Activated gamma-delta T cell treated with Interleukin-2 at 50 U/mL for 16 hours (primary cell): ENCODE measurements at regions not wholly inside any gene's neighbourhood (a gene's known extent, or its start where the extent isn't known, plus 50 kb on each side); places are given as distances from the start of the nearest gene placed in this dataset.

Source experiments
- DNase-seq: peaks from one replicate; pipeline ENCODE4 v3.0.0-alpha.2; 2020

DNA sequence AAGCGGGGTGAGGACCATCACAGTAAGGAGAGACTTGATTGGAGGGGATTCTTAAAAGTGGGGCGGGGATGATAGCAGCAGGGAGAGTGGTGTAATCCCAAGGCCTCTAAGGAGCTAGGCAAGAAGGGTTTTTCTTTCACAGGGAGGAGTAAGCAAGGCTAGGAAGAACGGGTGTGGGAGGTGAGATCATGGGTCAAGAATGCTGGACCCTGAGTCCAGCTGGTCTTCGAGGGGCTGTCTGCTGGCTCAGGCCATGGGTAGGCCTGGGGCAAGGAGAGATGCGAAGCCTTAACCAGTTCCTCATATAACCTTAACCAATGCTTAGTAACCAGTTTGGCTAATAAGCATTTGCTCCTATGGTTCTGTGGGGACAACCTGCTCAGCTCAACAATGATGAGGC lies 599.1 kb downstream of the NPHP4 start:
- DNase-seq, result no peak

DNA sequence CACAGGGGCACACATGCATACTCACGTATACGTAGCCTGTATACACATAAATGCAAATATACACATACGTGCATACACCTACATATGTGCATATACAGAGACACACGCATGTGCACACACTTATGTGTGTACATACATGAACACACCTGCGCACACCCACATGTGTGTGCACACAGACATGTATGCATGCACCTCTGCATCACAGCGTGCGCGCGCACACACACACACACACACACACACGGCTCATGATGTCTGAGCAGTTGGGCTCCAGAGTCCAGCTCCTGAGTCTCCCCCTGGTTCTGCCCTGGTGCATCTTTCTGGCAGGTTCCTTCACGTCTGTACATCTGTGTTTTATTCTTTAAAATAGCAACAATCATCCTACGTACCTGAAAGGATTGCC lies 600.5 kb downstream of the NPHP4 start:
- DNase-seq, result no peak

DNA sequence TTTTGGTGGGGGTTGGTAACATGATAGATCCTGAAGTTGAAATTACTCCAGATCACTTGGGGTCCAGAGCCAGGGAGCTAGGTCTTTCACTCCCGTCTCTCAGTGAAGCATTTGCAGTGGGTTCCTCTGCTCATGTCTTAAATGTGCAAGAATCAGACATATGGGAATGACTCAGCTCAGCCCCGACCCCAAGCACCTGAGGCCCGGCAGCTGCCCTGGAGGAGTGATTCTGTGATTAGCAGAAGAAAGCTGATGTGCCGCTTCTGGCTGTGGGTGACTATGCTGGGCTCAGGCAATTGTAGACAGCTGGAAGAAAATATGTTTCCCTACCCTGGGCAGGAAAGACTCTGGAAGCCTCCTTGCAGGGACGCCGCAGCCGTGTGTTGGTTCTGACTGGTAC lies 601.7 kb downstream of the NPHP4 start:
- no peak for DNase-seq

DNA sequence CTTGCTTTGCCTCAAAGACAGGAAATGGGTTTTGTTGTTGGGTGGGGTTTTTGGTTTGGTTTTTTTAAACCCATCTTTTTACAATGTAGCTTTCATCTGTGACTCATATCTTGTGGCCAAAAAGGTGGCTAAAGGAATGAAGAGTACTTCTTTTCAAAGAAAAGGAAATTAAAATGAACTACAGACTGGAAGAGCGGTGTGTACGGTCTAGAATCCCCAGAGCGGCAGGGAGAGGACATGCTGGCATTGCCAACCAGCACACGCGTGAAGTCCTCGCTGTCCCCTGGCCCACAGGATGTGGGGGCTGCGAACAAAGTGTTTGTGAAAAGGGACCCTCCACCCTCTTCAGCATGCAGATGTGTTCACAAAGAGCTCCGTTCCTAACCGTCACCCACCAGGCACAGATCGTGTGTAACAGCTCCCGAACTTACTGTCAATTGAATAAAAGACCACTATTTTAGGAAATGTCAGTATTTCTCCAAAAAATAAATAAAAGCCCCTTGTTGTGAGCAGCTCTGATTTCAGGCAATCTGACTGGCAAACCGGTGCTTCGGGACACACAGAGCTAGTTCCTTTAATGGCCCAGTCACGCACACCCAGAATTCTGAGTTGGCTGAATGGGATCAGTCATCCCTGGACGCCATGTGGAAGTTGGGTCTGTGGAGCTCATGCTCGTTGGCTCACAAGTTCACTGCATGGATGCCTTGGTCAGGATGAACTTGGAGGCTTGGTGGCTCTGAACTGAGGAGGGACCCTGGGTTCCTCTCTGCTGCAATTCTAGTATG lies 602.9 kb downstream of the NPHP4 start:
- peak; percentile 21 for DNase-seq

DNA sequence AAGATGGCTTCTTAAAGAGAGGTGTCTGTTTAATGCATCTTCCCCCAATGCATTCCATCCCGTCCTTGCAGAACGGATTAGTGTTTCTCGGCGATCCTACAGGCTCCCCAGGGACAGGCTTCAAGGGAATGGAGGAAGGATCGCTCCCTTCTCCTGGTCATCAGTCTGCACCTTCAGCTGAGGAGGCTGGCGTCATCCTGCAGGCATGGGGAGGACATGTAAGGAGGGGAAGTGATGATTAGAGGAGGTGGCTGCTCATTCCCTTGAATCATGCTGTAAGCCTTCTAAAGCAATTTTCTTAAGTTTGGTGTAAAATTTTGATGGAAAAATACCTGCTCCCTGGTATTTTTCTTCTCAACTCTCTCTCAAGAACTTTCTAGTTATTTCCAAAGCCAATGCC lies 603.6 kb downstream of the NPHP4 start:
- no peak for DNase-seq

DNA sequence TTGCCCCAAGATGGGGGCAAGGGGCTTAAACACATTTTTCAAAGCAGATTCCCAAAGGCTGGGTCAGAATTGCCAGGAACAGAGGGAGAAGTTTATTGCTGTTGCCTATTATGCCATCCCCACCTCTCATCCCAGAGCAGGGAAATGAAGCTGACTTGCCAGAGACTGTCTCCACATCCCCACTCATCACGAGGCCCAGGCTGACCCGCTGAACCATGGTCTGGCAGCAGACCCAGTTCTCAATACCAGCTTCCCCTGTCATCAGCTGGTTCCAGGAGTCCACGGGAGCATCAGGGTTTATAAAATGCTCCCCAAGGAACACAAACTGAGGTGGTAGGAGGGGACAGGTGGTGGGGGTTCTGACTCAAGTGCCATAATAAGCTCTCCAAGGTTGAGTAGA lies 605.9 kb downstream of the NPHP4 start:
- DNase-seq, result no peak

DNA sequence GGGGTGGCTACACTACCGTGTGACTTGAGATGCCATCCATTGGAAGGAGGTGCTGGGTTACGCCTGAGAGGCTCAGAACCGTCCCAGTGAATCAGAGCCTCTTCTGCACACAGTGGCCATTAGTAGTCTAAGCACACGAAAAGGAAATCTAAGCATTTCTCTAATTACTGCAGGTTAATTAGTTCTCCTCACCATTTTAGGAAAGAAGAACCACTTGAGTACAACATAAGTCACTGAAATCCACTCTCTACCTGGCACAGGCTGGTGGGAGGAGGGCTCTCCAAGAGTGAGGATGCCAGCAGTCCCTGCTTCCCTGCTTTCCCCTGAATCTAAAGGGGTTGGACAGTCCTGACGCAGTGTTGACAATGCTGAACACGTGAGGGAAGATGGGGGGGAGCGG lies 606.3 kb downstream of the NPHP4 start:
- DNase-seq, result no peak

DNA sequence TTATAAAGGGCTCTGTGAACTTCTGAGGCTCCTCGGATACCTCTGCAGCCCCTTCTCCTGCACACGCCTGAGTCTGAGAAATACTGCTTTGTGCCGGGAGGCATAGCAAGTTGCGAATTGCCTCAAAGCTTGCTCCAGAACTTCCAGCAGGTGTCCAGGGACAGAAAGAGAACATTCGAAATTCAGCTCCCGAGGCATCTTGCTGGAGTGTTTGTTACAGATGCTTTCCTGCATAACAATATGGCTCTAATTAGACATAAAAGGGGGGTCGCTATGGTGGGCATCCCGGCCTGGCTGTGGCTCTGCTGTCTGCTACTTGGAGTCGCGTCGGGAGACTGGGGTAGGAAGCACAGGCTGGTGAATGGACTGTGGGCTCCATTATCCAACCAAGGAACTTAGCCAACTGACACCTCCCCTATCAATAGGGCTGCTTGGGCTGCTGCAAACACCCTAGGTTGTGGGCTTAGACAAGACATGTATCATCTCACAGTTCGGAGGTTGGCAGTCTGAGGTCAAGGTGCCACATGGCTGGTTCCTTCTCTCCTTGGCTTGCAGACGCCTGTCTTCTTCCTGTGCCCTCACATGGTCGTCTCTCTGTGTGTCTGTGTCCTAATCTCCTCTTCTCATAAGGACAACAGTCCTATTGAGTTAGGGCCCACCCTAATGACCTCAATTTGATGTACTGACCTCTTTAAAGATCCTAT lies 607.0 kb downstream of the NPHP4 start:
- no peak for DNase-seq

DNA sequence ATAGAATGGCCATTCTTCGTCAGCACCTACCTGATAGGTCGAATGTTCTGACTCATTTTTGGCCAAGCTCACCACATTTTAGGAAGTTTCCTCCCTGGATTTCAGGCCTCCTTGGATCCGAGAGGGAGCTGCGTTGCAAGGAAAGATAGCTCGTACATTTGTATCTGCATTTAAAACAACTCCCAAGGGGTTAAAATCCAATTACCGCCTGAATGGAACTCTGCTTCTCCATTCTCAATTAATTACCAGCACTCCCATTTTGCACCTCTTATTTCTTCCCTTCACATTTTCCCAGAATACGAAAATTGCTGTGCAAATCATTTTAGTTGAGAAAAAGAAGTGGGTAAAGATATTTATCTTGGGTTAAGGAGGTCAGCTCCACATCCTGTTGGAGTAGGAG lies 610.7 kb downstream of the NPHP4 start:
- DNase-seq, result no peak

DNA sequence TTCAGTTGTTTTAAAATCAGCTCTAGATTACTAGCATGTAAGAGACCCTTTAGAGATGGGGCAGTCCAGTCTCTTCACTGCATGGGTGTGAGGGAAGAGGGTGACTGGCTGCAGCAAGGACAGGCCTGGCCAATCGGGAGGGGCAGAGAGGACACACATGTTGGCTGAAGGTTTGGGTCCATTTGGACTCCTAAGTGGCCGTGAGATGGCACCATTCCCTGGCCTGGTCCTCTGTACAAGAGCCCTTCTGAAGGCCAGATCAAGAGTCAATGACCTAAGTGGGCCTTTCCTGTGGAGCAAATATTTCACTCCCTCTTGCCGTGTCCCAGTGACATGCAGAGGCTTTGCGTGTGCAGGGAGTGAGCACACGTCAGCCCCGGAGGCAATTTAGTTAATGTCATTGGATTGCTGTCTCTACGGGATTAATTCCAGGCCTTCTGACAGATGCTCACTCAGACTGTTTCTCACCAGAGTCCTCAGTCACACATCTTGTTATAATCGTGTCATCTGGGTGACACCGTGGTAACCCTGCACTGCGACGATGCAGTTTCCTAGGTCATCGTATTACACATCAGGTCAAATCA lies 613.0 kb downstream of the NPHP4 start:
- DNase-seq, result no peak

DNA sequence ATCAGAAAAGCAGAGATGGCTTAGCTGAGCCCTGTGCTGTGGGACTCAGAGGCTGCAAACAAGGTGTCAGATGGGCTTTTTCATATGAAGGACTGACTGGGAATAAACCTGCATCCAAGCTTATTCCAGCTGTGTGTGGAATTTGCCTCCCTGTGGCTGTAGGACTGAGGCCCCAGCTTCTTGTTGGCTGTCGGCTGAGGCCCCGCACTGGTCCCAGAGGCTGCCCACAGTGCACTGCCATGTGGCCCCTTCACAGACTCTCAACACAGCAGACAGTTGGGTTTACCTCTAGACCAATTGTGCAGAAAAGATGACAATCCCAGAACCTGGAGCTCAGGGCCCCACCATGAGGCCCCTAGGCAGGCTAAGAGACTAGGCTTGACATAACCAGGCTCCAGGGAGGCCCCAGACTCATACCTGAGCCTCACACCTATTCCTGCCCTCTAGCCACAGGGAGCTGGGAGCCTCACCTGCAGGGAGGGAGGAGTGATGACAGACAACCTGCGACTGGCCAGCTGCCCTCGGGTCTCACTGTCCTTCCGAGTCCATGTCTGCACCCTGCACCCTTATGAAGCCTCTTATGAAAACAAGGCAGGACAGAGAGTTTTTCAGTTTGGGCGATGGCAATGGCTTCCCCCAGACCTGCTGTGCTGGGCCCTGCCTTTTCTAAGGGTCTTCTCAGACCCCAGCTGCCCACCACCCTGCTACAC lies 615.5 kb downstream of the NPHP4 start:
- DNase-seq, result no peak

DNA sequence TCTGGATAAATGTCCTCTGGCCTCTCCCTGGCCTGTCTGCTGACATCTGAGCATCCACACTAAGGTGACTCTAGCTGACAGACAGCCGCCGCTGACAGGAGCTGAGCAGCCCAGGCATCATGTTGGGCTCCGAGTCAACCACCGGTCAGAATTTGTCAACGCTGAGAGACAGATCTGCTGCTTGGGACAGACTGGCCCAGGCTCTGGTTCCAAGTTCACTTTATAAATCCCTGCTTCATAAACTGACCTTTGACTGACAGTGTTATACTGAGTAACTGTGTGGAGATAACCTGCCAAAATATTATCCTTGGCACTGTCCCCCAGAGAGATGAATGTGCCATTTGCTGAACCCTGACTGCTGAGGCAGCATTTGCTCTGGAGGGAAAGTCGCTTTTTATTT lies 616.7 kb downstream of the NPHP4 start:
- no peak for DNase-seq

DNA sequence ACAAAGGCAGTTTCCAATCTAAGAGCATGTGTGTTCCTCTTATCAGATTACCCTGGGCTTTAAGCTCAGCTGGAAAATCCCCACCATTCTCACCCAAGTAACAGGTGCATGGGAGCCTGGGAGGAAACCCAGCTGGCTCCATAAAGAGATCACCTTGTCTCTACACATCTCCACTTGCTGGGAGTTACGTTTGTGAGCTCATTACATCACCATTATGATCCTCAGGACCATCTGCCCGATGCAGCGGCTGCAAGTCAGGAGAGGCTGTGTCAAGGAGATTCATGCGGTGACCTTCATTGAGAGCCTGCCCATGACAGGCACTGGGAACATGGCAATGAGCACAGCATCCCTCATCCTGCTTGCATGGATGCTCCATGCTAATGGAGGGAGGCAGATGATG lies 618.0 kb downstream of the NPHP4 start:
- DNase-seq, result no peak

DNA sequence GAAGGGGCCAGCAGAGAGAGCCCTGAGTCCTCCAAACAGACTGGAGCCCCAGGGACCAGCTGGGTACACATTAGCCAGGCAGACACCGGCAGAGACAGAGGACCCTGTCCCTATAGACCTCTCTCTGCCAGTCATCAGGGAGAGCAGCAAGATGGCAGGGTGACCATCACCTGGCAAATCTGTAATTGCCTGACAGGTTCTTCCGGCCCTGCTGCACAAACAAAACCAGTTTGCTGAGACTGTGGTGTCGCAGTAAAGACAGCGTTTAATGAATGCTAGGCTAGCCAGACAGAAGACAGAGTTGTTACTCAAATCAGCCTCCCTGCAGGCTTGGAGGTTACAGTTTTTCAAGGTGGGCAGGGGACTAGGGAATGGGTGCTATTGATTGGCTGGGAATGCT lies 618.9 kb downstream of the NPHP4 start:
- DNase-seq, result no peak

DNA sequence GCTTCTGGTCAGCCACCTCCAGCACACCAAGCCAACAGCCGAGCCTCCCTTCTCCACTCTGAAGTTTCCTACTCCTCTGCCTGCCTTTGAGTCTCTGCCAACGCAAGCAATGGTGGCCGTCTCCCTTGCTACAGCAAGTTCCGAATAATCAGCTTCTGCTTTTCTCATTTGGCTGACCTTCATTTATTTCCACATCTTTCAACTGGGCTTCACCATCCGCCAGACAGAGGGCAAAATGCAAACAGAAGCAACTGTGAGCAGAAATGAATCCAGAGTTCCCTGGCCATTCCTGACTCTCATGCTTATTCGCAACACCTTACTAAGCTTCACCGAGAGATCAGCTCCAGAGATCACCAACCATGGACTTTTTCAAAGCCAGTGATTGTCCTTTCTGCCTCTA lies 621.0 kb downstream of the NPHP4 start:
- DNase-seq, result no peak

DNA sequence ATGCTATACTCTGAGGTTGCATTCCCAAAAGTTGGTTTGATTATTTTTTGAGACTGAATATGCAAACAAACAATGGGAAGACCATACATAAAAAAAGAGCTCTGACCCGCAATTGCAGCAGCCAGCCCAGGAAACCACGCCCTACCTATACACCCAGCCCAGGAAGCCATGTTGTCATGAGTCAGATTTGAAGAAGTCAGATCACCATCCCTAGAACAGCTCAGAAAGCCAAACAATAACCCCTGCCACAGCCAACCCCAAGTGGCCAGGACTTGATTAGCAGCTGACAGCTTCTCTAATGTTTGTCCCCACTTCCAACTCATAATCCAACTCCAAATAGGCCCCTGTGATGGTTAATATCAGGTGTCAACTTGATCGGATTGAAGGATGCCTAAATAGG lies 621.9 kb downstream of the NPHP4 start:
- DNase-seq, result peak; percentile 21

DNA sequence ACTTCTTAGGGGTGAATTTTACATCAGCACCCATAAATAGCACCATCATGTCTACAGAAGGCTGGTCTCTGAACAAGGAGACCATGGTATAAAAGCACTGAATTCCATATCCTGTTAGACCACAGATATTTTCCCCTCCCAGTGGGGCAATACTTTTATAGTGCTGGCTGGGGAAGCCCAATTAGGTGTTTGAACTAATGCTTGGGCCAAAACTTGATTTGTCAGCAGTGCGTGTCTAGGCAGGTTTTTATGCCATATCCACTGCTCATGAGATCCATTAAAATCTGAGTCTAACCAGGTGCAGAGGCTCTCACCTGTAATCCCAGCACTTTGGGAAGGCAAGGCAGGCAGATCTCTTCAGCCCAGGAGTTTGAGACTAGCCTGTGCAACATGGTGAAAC lies 623.0 kb downstream of the NPHP4 start:
- DNase-seq, result no peak

DNA sequence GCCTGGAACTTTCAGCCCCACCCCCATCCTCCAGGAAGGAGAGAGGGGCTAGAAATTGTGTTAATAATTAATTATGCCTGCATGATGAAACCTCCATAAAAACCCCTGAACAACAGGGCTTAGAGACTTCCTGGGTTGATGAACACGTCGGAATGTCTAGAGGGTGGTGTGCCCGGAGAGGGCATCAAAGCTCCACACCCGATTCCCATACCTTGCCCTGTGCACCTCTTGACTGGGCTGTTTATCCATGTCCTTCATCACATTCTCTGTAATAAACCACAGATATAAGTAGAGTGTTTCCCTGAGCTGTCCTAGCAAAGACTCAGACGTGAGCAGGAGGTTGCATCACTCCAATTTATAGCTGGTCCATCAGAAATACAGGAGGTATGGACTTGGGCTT lies 624.0 kb downstream of the NPHP4 start:
- DNase-seq, result no peak

DNA sequence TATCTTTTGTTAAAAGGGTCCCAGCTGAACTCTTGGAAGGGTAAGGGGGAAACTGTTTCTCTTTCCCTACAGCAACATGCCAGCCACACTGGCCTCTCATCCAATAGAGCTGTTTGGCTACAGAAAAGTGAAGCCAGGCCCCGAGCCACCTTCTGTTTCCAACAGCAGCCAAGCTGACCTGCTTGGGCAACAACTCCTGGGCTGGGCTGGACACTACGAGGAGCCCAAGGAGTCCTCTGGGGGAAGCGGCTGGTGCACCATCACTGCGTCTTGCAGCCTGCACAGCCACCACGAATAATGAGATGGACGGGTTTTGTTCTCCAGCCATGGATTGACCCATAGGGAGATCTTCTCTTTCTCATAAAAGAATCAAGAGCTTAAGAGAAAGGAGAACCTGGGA lies 624.9 kb downstream of the NPHP4 start:
- no peak for DNase-seq

DNA sequence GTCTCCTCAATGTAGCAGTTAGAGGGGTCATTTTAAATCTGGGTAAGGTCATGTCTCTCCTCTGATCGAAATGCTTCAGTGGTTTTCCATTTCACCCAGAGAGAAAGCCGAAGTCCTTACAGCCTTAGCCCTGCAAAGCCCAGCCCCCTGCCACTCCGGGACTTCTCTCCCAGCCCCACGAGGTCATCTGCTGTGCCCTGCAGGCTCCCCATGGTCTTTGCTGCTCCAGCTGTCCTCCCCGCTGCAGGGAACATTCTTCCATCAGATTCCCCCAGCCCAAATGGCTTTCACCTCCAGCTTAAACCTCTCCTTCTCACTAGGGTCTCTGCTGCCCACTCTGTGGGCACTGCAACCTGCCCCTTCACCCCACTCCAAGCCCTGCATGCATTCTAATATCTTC lies 626.5 kb downstream of the NPHP4 start:
- no peak for DNase-seq

DNA sequence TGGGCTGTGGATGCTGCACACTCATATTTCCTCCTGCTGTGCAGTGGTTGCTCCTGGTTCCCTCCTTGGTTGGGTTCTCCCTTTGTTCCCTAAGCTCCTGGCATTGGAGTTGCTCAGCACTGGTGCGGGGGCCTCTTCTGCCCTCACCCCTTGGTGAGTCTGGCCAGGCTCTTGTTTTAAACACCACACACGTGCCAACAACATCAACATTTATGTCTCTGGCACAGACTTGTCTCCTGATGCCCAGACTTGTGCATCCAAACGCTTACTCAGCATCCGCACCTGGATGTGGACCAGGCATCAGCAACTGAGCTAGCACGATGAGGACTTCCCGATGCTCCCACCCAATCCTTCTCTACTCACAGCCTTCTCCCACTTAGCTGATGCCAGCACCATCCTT lies 627.6 kb downstream of the NPHP4 start:
- no peak for DNase-seq

DNA sequence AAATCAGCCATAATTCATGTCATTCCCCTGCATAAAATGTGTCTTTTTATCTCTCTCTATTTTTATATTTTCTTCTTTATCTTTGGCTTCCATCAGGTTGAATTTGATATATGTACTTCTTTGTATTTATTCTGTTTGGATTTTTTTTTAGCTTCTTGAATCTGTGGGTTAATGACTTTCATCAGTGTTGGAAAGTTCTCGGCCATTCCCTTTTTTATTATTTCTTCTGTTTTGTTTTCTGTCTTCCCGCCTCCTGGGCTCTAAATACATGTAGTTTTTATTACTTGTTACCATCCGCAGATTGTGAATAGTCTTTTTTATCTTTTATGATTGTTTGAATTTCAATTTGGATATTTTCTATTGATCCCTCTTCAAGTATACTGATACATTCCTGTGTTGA lies 637.5 kb downstream of the NPHP4 start:
- DNase-seq, result no peak

DNA sequence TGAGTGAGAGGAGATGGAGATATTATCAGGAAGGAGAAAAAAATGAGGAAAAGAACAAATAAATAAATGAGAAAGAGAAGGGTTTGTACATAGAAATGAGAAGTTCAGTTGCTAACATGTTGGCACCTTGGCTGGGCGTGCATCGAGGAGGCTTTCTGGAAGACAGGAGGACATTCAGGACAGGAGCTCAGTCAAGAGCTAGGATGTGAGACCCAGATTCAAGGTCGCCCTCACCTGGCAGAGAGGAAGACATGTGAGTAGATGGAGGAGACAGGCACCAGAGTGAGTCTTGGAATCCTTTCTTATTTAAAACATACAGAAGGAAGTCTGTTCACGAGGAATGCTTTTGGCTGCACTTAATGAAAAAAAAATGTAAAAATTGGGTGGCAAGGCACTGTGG lies 640.9 kb downstream of the NPHP4 start:
- no peak for DNase-seq

DNA sequence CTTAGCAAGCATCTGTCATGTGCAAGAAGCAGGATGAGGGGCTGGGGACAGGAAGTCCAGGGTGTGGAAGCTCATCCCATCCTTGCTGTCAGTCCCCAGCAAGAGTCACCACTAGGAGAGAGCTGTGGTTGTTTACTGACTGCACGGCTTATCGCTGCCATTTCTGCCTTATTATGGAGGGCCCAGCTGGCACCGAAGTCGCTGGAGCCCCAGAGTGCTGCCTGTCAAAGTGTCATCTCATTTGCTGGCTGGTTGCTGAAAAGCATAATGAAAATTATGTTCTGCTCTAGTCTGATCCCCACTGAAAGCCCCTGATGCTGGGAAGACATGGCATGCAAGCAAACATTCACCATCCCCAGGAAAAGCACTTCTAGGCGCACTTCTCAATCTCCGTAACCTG lies 642.7 kb downstream of the NPHP4 start:
- DNase-seq, result no peak
